Mesothelial cell of epicardium (in vitro differentiated cells): ENCODE measurements at regions not wholly inside any gene's neighbourhood (a gene's known extent, or its start where the extent isn't known, plus 50 kb on each side); places are given as distances from the start of the nearest gene placed in this dataset.

Source experiments
- DNase-seq, 2 experiments: peaks; one replicate each; pipeline ENCODE4 v3.0.0; 2021; ENCODE audit warnings: low spot score in 2 of 2; ENCODE audit not compliant: unreplicated experiment in 2 of 2
- H3K27ac Mint-ChIP-seq: 2 replicates; pipeline ENCODE4 v1.8.0; 2021; ENCODE audit warnings: mixed read lengths
- H3K27me3 Mint-ChIP-seq: 2 replicates; pipeline ENCODE4 v1.8.0; 2021; ENCODE audit warnings: low read depth, mixed read lengths
- H3K36me3 Mint-ChIP-seq: 2 replicates; pipeline ENCODE4 v1.8.0; 2021; ENCODE audit warnings: mixed read lengths
- H3K4me1 Mint-ChIP-seq: 2 replicates; pipeline ENCODE4 v1.8.0; 2021; ENCODE audit warnings: mixed read lengths
- H3K4me3 Mint-ChIP-seq: 2 replicates; pipeline ENCODE4 v1.8.0; 2021; ENCODE audit warnings: mild to moderate bottlenecking, moderate library complexity, mixed read lengths
- H3K9me3 Mint-ChIP-seq: 2 replicates; pipeline ENCODE4 v1.8.0; 2021; ENCODE audit warnings: mixed read lengths
- CTCF ChIP-seq: fragments of 200-600 bp; sonication (generic); IDR thresholded peaks from one replicate; pipeline ENCODE4 v1.5.0; 2021; ENCODE audit warnings: antibody characterized with exemption; ENCODE audit not compliant: unreplicated experiment

DNA sequence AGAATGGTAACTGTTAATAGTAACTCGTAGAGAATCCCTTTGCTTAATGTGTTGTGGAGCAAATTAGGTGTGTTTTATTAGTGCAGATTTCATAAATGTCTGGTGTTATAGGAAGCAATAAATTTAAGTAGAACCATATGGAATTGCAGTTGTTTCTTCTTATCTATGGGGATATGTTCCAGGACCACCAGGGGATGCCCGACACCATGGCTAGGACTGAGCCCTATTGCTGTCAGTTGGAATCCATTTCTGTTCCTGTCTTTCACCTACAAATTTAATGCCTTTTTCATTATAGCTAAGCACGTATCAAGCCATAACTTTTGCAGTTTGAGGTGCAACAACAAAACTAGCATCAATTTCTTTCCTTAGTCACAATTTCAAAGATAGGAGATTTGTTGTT is 72.5 kb downstream of the DDIT4L start:
- Mint-ChIP-seq H3K9me3 (peaks cover 4% of the 10 kb centered on the region), H3K36me3 (no peaks in the 10 kb centered on the region), H3K27ac (no peak overlapping the region), H3K27me3 (no peaks in the 10 kb centered on the region), H3K4me1 (peaks cover 10% of the 10 kb centered on the region), H3K4me3 (no peak overlapping the region)
- no peak for DNase-seq
- no peak for TF ChIP-seq CTCF

GRCh38 chr4:100114909-100115308 is 75.4 kb downstream of the DDIT4L start:
- TF ChIP-seq CTCF, result no peak
- no peaks in the 10 kb centered on the region for H3K27me3 Mint-ChIP-seq

GRCh38 chr4:100113732-100114131 is 76.5 kb downstream of the DDIT4L start:
- H3K27me3 Mint-ChIP-seq, result no peaks in the 10 kb centered on the region
- DNase-seq, result no peak
- no peaks in the 10 kb centered on the region for H3K9me3 Mint-ChIP-seq
- H3K27ac Mint-ChIP-seq, result no peak overlapping the region
- H3K4me1 Mint-ChIP-seq, result peaks cover 10% of the 10 kb centered on the region
- TF ChIP-seq CTCF, result no peak
- H3K36me3 Mint-ChIP-seq, result no peaks in the 10 kb centered on the region
- no peak overlapping the region for H3K4me3 Mint-ChIP-seq

More at GRCh38 chr4:100114909-100115308, 75.4 kb downstream of the DDIT4L start:
- H3K4me3 Mint-ChIP-seq, result no peak overlapping the region
- DNase-seq, result no peak
- peaks cover 1% of the 10 kb centered on the region for H3K9me3 Mint-ChIP-seq
- H3K4me1 Mint-ChIP-seq, result peaks cover 10% of the 10 kb centered on the region
- H3K36me3 Mint-ChIP-seq, result no peaks in the 10 kb centered on the region
- no peak overlapping the region for H3K27ac Mint-ChIP-seq

- no peak overlapping the region for H3K27ac Mint-ChIP-seq
- no peak for DNase-seq
- H3K36me3 Mint-ChIP-seq, result no peaks in the 10 kb centered on the region
- TF ChIP-seq CTCF, result no peak
- no peaks in the 10 kb centered on the region for H3K9me3 Mint-ChIP-seq
- H3K27me3 Mint-ChIP-seq, result no peaks in the 10 kb centered on the region
- H3K4me1 Mint-ChIP-seq, result peaks cover 10% of the 10 kb centered on the region
- H3K4me3 Mint-ChIP-seq, result no peak overlapping the region
Measured at GRCh38 chr4:100113096-100113495, 77.2 kb downstream of the DDIT4L start.

DNA sequence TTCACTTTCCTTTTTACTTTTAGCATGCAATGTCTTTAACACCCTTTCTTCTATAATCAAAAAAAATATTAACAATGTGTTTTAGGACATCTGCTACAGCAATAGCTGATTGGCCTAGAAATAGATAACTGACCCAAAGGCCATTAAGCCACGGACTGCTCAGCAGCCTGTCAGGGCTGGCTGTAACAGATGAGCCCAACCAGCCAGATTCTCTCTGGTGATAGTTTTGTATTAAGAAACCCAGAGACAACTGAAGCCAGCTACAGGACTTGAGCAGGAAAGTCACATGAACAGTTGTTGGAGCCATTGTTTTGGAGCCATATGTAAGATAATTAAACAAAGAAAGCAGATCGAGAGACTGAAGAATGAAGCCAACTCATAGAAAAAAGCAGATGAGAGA is 80.3 kb downstream of the DDIT4L start:
- TF ChIP-seq CTCF, result no peak
- Mint-ChIP-seq H3K27me3 (no peaks in the 10 kb centered on the region), H3K9me3 (no peaks in the 10 kb centered on the region), H3K4me3 (no peak overlapping the region), H3K27ac (no peak overlapping the region), H3K36me3 (no peaks in the 10 kb centered on the region), H3K4me1 (peaks cover 6% of the 10 kb centered on the region)
- no peak for DNase-seq

GRCh38 chr4:100108869-100109268 is 81.4 kb downstream of the DDIT4L start:
- Mint-ChIP-seq H3K27ac (no peak overlapping the region), H3K36me3 (no peaks in the 10 kb centered on the region), H3K9me3 (no peaks in the 10 kb centered on the region), H3K27me3 (no peaks in the 10 kb centered on the region), H3K4me1 (peaks cover 3% of the 10 kb centered on the region), H3K4me3 (no peak overlapping the region)
- TF ChIP-seq CTCF, result no peak
- no peak for DNase-seq
